OCI-LY1 (cell line): ENCODE measurements at regions not wholly inside any gene's neighbourhood (a gene's known extent, or its start where the extent isn't known, plus 50 kb on each side); places are given as distances from the start of the nearest gene placed in this dataset.

Source experiments
- H2AFZ ChIP-seq: fragments of 200-600 bp; sonication (generic), shearing (Covaris generic); 2 replicates; pipeline ENCODE4 v1.6.0; 2014; ENCODE audit warnings: antibody characterized with exemption, mild to moderate bottlenecking, low read length
- H3F3A ChIP-seq: fragments of 200-600 bp; sonication (generic), shearing (Covaris generic); 2 replicates; pipeline ENCODE4 v1.6.0; 2014; ENCODE audit warnings: mild to moderate bottlenecking, antibody characterized with exemption, low read length, moderate library complexity; ENCODE audit not compliant: insufficient read depth
- H3K27ac ChIP-seq: fragments of 200-600 bp; sonication (generic); 2 replicates; pipeline ENCODE4 v1.5.1; 2014; ENCODE audit warnings: low read length, mixed run types, mild to moderate bottlenecking, low read depth; ENCODE audit not compliant: poor library complexity, severe bottlenecking
- H3K27me3 ChIP-seq: fragments of 200-600 bp; sonication (generic); 2 replicates; pipeline ENCODE4 v1.6.0; 2014; ENCODE audit warnings: antibody characterized with exemption, mild to moderate bottlenecking, low read length, moderate library complexity; ENCODE audit not compliant: insufficient read depth
- H3K36me3 ChIP-seq: fragments of 200-600 bp; sonication (generic); 2 replicates; pipeline ENCODE4 v1.6.1; 2014; ENCODE audit warnings: mild to moderate bottlenecking, antibody characterized with exemption, low read length, moderate library complexity, mixed read lengths; ENCODE audit not compliant: insufficient read depth
- H3K4me1 ChIP-seq: fragments of 200-600 bp; sonication (generic); 2 replicates; pipeline ENCODE4 v1.5.1; 2014; ENCODE audit warnings: mild to moderate bottlenecking, low read length, moderate library complexity; ENCODE audit not compliant: insufficient read depth, severe bottlenecking
- H3K4me2 ChIP-seq: fragments of 200-600 bp; sonication (generic), shearing (Covaris generic); 2 replicates; pipeline ENCODE4 v1.6.1; 2014; ENCODE audit warnings: low read length
- H3K4me3 ChIP-seq: fragments of 200-600 bp; sonication (generic); 2 replicates; pipeline ENCODE4 v1.5.1; 2014; ENCODE audit warnings: low read length, low read depth, mild to moderate bottlenecking, mixed read lengths; ENCODE audit not compliant: poor library complexity, severe bottlenecking
- H3K79me2 ChIP-seq: fragments of 200-600 bp; shearing (Covaris generic); 2 replicates; pipeline ENCODE4 v1.6.1; 2016; ENCODE audit warnings: mixed run types, low read length, mixed read lengths; ENCODE audit not compliant: insufficient read depth
- H3K9ac ChIP-seq: fragments of 200-600 bp; sonication (generic), shearing (Covaris generic); 2 replicates; pipeline ENCODE4 v1.6.1; 2014; ENCODE audit warnings: mild to moderate bottlenecking, low read length, mixed read lengths
- H3K9me2 ChIP-seq: fragments of 200-600 bp; sonication (generic), shearing (Covaris generic); 2 replicates; pipeline ENCODE4 v1.6.1; 2014; ENCODE audit warnings: low read depth, mild to moderate bottlenecking, low read length, mixed read lengths
- H3K9me3 ChIP-seq: fragments of 200-600 bp; shearing (Covaris generic); 2 replicates; pipeline ENCODE4 v1.6.1; 2014; ENCODE audit warnings: low read length, mixed read lengths
- H4K20me1 ChIP-seq: fragments of 200-600 bp; sonication (generic), shearing (Covaris generic); 2 replicates; pipeline ENCODE4 v1.6.0; 2016; ENCODE audit warnings: mild to moderate bottlenecking, low read length; ENCODE audit not compliant: insufficient read depth
- CTCF ChIP-seq: fragments of 200-600 bp; sonication (generic), shearing (Covaris generic); IDR thresholded peaks from 2 replicates; pipeline ENCODE4 v1.5.1; 2017; ENCODE audit warnings: mild to moderate bottlenecking, antibody characterized with exemption, low read length, moderate library complexity, mixed read lengths
- EZH2 ChIP-seq: fragments of 200-600 bp; sonication (generic), shearing (Covaris generic); IDR thresholded peaks from 2 replicates; pipeline ENCODE4 v1.8.0; 2017; ENCODE audit warnings: borderline replicate concordance, mixed run types, mild to moderate bottlenecking, antibody characterized with exemption, low read length, moderate library complexity, mixed read lengths

DNA sequence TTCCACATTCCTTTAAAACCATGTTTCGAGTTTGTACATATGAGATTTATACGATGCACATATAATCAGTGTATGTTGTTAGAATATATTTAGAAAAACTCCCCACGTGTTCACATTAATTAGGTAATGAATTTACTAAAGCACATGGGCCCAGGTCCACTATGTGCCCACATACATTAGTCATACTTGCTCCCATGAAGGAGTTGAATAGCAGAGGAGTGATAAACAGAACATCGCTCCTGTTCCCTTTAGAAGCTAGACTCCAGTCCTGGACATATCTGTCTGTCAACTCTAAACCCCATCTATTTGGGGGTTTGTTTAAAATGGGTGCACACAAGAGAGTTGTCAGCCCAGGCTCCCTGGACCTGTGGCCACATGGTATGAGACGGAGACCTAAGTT lies 108.1 kb upstream of the TIAM2 start:
- no peak overlapping the region for H3K4me2 ChIP-seq
- no peak overlapping the region for H3K9ac ChIP-seq
- no peak overlapping the region for H3K4me3 ChIP-seq
- H4K20me1 ChIP-seq, result no peaks in the 10 kb centered on the region
- no peaks in the 10 kb centered on the region for H3K9me2 ChIP-seq
- TF ChIP-seq CTCF (no peak), EZH2 (no peak)
- no peak overlapping the region for H2AFZ ChIP-seq
- no peaks in the 10 kb centered on the region for H3K27me3 ChIP-seq
- no peaks in the 10 kb centered on the region for H3K9me3 ChIP-seq
- no peaks in the 10 kb centered on the region for H3F3A ChIP-seq
- no peaks in the 10 kb centered on the region for H3K79me2 ChIP-seq
- no peaks in the 10 kb centered on the region for H3K36me3 ChIP-seq
- H3K4me1 ChIP-seq, result no peaks in the 10 kb centered on the region
- H3K27ac ChIP-seq, result no peak overlapping the region

- H3K9ac ChIP-seq, result no peak overlapping the region
- no peaks in the 10 kb centered on the region for H4K20me1 ChIP-seq
- H3K4me1 ChIP-seq, result no peaks in the 10 kb centered on the region
- H2AFZ ChIP-seq, result no peak overlapping the region
- H3F3A ChIP-seq, result no peaks in the 10 kb centered on the region
- TF ChIP-seq EZH2 (no peak), CTCF (no peak)
- H3K4me2 ChIP-seq, result no peak overlapping the region
- no peak overlapping the region for H3K27ac ChIP-seq
- no peaks in the 10 kb centered on the region for H3K9me2 ChIP-seq
- H3K9me3 ChIP-seq, result no peaks in the 10 kb centered on the region
- H3K27me3 ChIP-seq, result no peaks in the 10 kb centered on the region
- no peak overlapping the region for H3K4me3 ChIP-seq
- H3K36me3 ChIP-seq, result no peaks in the 10 kb centered on the region
- H3K79me2 ChIP-seq, result no peaks in the 10 kb centered on the region
Measured at GRCh38 chr6:154888421-154889295, 106.5 kb upstream of the TIAM2 start.

GRCh38 chr6:154890874-154891273 lies 104.2 kb upstream of the TIAM2 start:
- H3K36me3 ChIP-seq, result no peaks in the 10 kb centered on the region
- no peaks in the 10 kb centered on the region for H3K79me2 ChIP-seq
- no peaks in the 10 kb centered on the region for H3K27me3 ChIP-seq
- no peak overlapping the region for H3K27ac ChIP-seq
- no peaks in the 10 kb centered on the region for H3K9me3 ChIP-seq
- no peak overlapping the region for H2AFZ ChIP-seq
- H3K4me2 ChIP-seq, result no peak overlapping the region
- no peak overlapping the region for H3K4me3 ChIP-seq
- H3K9ac ChIP-seq, result no peak overlapping the region
- TF ChIP-seq EZH2 (no peak), CTCF (no peak)
- no peaks in the 10 kb centered on the region for H4K20me1 ChIP-seq
- no peaks in the 10 kb centered on the region for H3F3A ChIP-seq
- H3K9me2 ChIP-seq, result no peaks in the 10 kb centered on the region
- no peaks in the 10 kb centered on the region for H3K4me1 ChIP-seq
